ENCODE measurements at regions not wholly inside any gene's neighbourhood (a gene's known extent, or its start where the extent isn't known, plus 50 kb on each side); places are given as distances from the start of the nearest gene placed in this dataset.

GRCh38 chr6:21381331-21381963 is 212.1 kb upstream of the SOX4 start:
- DNase-seq = no peak

- no peak for DNase-seq
These were observed 210.6 kb upstream of the SOX4 start for GRCh38 chr6:21382821-21383449.

- DNase-seq = no peak
These were observed 210.0 kb upstream of the SOX4 start for GRCh38 chr6:21383450-21384085.

- DNase-seq = no peak
These were observed 209.3 kb upstream of the SOX4 start for GRCh38 chr6:21384216-21384615.

GRCh38 chr6:21386744-21387143 is 206.8 kb upstream of the SOX4 start:
- DNase-seq = no peak

GRCh38 chr6:21390532-21391213 is 202.9 kb upstream of the SOX4 start:
- no peak for DNase-seq

GRCh38 chr6:21392177-21392576 is 201.4 kb upstream of the SOX4 start:
- no peak for DNase-seq

GRCh38 chr6:21393441-21394165 is 199.9 kb upstream of the SOX4 start:
- no peak for DNase-seq

GRCh38 chr6:21395121-21395520 is 198.4 kb upstream of the SOX4 start:
- no peak for DNase-seq

GRCh38 chr6:21396313-21396712 is 197.2 kb upstream of the SOX4 start:
- DNase-seq = no peak

- no peak for DNase-seq
These were observed 194.7 kb upstream of the SOX4 start for GRCh38 chr6:21398741-21399325.

GRCh38 chr6:21402368-21402767 is 191.2 kb upstream of the SOX4 start:
- DNase-seq = no peak

- DNase-seq = no peak
These were observed 189.0 kb upstream of the SOX4 start for GRCh38 chr6:21404577-21404976.

- no peak for DNase-seq
These were observed 187.2 kb upstream of the SOX4 start for GRCh38 chr6:21406316-21406715.

- DNase-seq = no peak
These were observed 184.3 kb upstream of the SOX4 start for GRCh38 chr6:21409231-21409630.

- no peak for DNase-seq
These were observed 180.1 kb upstream of the SOX4 start for GRCh38 chr6:21413428-21413827.

- no peak for DNase-seq
These were observed 179.5 kb upstream of the SOX4 start for GRCh38 chr6:21414065-21414464.

- no peak for DNase-seq
These were observed 173.2 kb upstream of the SOX4 start for GRCh38 chr6:21420146-21420878.

GRCh38 chr6:21420926-21421325 is 172.6 kb upstream of the SOX4 start:
- no peak for DNase-seq

- DNase-seq = no peak
These were observed 170.3 kb upstream of the SOX4 start for GRCh38 chr6:21423106-21423854.

- no peak for DNase-seq
These were observed 166.6 kb upstream of the SOX4 start for GRCh38 chr6:21426841-21427490.
